HCT116 (cell line): ENCODE measurements at regions not wholly inside any gene's neighbourhood (a gene's known extent, or its start where the extent isn't known, plus 50 kb on each side); places are given as distances from the start of the nearest gene placed in this dataset.

ENCODE experiments used
- CTCF ChIP-seq, 3 experiments: fragments of 200-600 bp in 1 of 3; sonication (generic) in 1 of 3; IDR thresholded peaks in 2 of 3; conservative IDR thresholded peaks in 1 of 3; 2 replicates each; pipeline ENCODE4 v1.5.1; 2012 to 2017; ENCODE audit warnings: low read depth in 2 of 3, low read length in 2 of 3, antibody characterized with exemption in 1 of 3, borderline replicate concordance in 1 of 3, control low read depth in 1 of 3, mild to moderate bottlenecking in 1 of 3, mixed read lengths in 1 of 3, mixed run types in 1 of 3, moderate library complexity in 1 of 3; ENCODE audit not compliant: insufficient read depth in 1 of 3
- POLR2A ChIP-seq: IDR thresholded peaks from 2 replicates; pipeline ENCODE4 v1.7.0; 2011; ENCODE audit warnings: borderline replicate concordance; ENCODE audit not compliant: insufficient read depth, insufficient read length; ENCODE audit errors: extremely low read depth

DNA sequence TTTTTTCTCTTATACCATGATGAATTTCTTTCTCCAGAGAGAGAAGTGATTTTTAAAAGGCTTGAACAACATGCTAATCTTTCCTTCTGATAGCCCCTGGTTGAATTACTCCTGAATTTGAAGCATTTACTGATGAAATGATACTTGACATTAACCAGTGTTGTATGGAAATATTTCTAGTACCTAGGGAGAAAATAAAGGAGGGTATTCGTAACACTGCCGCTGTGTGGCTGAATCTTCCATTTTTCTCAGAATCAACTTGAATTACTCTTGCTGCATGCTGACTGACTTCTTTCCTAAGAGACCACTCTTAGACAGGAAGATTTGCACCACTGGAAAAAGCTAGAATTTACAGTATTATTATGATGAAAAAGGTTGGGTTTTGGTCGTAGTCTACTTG is 118.3 kb downstream of the FAT3 start:
- TF ChIP-seq CTCF (IDR thresholded peaks at IDR 0.05 in 2 of 3, conservative IDR thresholded peaks at IDR 0.05 in 1 of 3; ENCODE audit: borderline replicate concordance in 1 of 3, insufficient read depth in 1 of 3, low read depth in 2 of 3, low read length in 2 of 3) (no peak), POLR2A (no peak)
